GM21381 (cell line): ENCODE measurements at regions not wholly inside any gene's neighbourhood (a gene's known extent, or its start where the extent isn't known, plus 50 kb on each side); places are given as distances from the start of the nearest gene placed in this dataset.
"Not testable (repeated sequence)": the region's sequence is repeated elsewhere in the genome, so short reads cannot be mapped to it uniquely, and the experiment has no call there.

Source experiments
- ATAC-seq: cut with Tn5 transposase; IDR thresholded peaks from one replicate; pipeline ENCODE4 v1.9.1; 2021; ENCODE audit warnings: mild to moderate bottlenecking, moderate library complexity; ENCODE audit not compliant: unreplicated experiment

GRCh38 chr4:124839786-124840390 is 127.4 kb upstream of the ANKRD50 start:
- ATAC-seq, result no peak

DNA sequence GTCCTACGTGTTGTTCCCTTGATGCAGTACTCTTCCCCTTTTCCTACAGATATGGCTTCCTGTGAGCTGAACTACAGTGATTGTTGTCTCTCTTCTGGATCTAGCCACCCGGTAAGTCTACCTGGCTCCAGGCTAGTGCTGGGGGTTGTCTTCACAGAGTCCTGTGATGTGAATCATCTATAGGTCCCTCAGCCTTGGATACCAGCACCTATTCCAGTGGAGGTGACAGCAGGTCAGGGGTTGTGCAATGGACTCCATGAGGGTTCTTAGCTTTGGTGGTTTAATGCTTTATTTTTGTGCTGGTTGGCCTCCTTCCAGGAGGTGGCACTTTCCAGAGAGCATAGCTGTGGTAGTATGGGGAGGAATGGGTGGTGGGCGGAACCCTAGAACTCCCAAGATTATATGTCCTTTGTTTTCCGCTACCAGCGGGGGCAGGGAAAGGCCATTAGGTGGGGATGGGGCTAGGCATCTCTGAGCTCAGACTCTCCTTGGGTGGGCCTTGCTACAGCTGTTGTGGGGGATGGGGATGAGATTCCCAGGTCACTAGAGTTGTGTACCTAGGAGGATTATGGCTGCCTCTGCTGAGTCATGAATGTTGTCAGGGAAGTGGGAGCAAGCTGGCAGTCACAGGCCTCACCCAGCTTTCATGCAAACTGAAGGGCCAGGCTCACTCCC is 121.4 kb upstream of the ANKRD50 start:
- no peak for ATAC-seq

DNA sequence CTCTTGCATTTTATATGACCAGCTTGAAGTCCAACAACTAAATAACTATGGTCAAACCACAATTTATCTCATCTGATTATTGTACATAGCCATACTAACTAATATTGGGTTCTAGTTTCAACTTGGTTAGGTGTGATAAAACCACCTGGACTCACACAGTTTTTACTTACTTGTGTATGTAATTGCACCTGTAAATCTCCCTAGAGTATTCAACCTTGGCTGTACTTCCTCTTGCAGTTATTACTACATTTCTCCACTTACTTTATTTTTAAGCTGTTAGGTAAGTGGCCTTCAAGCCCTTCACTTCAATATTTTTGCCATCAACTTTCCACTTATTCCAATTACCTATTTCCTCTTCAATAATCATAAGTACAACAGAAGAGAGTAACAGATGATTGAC is 115.8 kb upstream of the ANKRD50 start:
- ATAC-seq, result no peak

DNA sequence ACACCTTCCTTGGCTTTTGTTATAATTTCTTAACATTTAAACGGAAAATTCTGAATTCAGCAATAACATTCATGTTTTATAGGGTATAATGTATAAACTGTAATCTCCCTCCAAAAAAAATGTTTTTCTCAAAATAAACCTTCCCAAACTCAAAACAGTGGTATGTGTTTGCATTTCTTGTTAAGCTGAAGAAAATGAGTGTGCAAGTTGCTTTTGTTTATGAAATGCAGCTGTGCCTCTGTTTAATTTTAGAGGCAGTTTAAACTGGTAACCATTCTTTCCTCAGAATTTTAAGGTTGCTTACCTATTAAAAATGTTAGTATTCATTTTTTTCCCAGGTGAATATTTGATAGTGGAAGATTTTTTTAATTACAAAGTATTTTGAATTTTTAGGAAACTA is 105.0 kb upstream of the ANKRD50 start:
- ATAC-seq, result no peak

DNA sequence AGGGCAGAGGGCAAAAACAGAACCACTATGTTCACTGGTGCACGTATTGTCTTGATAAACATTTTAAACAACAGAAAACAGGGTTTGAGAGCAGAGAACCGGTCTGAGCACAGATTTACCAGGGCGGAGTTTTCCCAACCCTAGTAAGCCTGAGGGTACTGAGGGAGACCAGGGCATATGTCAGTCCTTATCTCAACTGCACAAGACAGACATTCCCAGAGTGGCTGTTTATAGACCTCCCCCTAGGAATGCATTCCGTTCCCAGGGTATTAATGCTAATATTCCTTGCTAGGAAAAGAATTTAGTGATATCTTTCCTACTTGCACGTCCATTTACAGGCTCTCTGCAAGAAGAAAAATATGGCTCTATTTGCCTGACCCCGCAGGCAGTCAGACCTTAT is 99.7 kb upstream of the ANKRD50 start:
- ATAC-seq, result not testable (repeated sequence)

- ATAC-seq, result no peak
Measured at GRCh38 chr4:124810827-124811226, 98.3 kb upstream of the ANKRD50 start.

DNA sequence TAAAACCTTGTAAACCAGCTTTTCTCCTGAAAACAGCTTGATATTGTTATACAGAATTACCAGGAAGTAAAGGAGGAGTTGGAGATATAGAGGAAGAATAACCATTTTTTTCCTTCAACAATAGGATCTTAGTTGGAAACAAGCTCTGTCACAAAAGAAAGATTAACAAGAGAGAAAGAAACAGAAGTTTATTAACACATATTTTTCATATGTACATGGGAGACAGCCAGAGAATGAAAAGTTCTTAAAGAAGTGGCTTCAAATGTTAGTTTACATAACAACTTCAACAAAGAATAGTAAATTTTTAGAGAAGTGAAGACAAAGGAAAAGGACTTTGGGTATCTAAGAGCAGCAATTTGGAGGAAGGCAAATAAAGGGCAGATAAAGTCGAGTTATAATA is 94.9 kb upstream of the ANKRD50 start:
- ATAC-seq, result no peak

DNA sequence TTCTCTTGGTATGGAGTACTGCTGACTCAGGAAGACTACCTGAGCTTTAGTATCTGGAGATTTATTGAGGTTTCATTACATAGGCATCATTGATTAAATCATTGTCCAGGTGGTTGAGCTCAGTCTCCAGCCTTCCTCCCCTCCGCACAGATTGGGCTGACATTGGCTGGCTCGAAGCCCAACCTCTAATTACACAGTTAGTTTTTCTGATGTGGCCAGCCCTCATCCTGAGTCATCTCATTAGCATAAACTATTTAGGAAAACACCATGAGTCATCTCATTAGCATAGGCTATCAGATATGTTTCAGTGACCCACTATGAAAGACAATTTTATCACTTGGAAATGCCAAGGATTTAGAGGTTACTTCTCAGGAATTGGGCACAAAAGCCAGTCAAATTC is 93.9 kb upstream of the ANKRD50 start:
- no peak for ATAC-seq

- ATAC-seq, result peak; percentile 85
Measured at GRCh38 chr4:124804584-124804983, 92.1 kb upstream of the ANKRD50 start.

DNA sequence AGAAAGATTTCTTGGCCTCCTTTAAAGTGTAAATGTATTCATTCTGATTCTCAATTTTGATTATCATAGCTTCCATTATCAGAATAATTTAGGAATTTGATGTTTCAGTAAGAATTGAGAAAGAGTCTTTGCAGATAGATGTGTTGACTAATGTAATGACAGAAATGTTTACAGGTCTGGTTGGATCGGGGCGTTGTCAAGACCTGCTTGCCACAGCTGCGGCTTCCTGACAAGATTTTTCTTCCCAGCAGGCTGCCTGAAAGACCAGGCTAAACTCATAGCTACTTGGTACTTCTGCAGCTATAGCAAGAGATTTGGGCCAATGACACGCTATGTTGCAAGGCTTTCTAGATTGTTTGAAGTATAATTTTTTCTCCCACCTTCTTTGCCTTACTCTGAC is 91.5 kb upstream of the ANKRD50 start:
- peak; percentile 1 for ATAC-seq

DNA sequence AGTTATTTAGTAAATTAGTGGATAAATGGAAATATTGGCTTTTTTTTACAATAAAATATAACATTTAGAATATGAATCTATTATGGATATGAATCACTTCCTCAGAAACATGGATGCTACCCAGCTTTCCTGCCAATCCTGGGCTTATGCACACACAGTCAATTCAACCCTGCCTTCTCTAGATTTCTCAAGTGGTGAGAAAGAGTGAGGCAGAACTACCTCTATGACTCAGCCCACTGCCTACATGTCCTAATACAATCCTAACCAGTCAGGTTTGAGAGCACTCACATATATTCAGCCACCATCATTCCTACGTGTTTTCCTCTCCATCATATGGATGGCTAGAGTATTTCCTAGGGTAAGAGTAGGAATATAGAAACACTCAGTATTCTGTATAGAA is 91.1 kb upstream of the ANKRD50 start:
- peak; percentile 72 for ATAC-seq

- no peak for ATAC-seq
Measured at GRCh38 chr4:124803026-124803425, 90.5 kb upstream of the ANKRD50 start.

GRCh38 chr4:124797223-124797622 is 84.7 kb upstream of the ANKRD50 start:
- no peak for ATAC-seq

- ATAC-seq, result no peak
Measured at GRCh38 chr4:124790471-124790870, 77.9 kb upstream of the ANKRD50 start.

DNA sequence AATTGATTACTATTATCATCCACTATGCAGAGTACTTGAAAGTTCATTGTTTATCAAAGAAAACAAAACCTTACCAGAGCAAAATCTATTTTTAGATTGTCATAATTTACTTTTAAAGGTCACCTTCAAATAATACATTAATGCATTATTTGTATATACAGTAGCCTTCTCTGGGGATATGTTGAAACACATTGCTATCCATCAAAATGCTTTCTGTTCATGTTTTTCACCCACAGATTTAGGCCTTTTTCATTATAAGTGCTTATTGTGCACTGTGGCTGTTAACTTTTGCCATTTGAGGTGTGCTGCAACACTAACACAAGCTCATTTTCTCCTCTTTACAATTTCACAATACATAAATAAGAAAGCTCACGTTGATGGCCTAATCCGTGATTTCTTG is 74.1 kb upstream of the ANKRD50 start:
- ATAC-seq, result no peak

GRCh38 chr4:124785645-124786044 is 73.1 kb upstream of the ANKRD50 start:
- no peak for ATAC-seq

DNA sequence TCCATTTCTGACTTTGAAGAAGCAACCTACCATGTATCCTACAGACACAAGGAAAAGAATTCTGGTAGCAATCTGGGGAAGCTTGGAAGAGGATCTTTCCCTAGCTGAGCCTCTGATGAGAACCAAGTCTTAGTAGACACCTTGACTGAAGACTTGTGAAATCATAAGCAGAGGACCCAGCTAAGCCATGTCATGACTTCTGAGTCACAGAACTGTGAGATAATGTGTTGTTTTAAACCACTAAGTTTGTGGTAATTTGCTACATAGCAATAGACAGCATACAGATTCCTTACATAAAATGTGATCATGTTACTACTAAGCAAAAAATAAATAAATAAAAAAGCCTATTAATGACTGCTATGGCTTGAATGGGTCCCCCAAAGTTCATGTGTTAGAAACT is 71.3 kb upstream of the ANKRD50 start:
- no peak for ATAC-seq

DNA sequence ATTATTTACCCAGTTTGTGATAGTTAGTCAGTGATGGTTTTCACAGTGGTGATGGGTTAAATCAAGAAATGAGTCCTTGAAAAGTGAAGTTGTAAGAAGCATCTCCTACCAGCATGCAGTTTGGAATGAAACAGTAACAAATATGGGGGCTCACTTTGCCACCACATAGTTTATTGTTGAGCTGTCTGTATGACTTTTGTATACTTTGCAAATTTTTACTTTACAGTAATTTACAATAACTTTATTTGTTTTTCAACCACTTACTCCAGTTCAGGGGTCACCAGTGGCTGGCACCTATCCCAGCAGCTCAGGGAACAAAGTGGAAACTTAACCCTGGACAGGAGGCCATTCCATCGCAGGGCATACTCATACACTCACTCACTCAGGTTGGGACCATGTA is 64.5 kb upstream of the ANKRD50 start:
- no peak for ATAC-seq

GRCh38 chr4:124768596-124769365 is 56.2 kb upstream of the ANKRD50 start:
- ATAC-seq, result no peak

- ATAC-seq, result no peak
Measured at GRCh38 chr4:124762956-124763355, 50.4 kb upstream of the ANKRD50 start.
